Neural progenitor cell (in vitro differentiated cells): ENCODE measurements at regions not wholly inside any gene's neighbourhood (a gene's known extent, or its start where the extent isn't known, plus 50 kb on each side); places are given as distances from the start of the nearest gene placed in this dataset.

Experiments
- DNase-seq: peaks from one replicate; pipeline ENCODE4 v3.0.0-alpha.2; 2016; ENCODE audit warnings: low spot score
- H2AFZ ChIP-seq: fragments of 200-600 bp; sonication (generic); replicated peaks from 2 replicates; pipeline ENCODE4 v1.6.1; 2016; ENCODE audit warnings: antibody characterized with exemption
- H3F3A ChIP-seq: fragments of 200-600 bp; sonication (generic); 2 replicates; pipeline ENCODE4 v1.6.1; 2016; ENCODE audit warnings: antibody characterized with exemption, low read depth
- H3K27ac ChIP-seq: fragments of 200-600 bp; sonication (generic); 2 replicates; pipeline ENCODE4 v1.5.1; 2016; ENCODE audit warnings: mild to moderate bottlenecking
- H3K27me3 ChIP-seq: fragments of 200-600 bp; sonication (generic); 2 replicates; pipeline ENCODE4 v1.6.1; 2016; ENCODE audit warnings: mild to moderate bottlenecking, moderate library complexity
- H3K36me3 ChIP-seq: fragments of 200-600 bp; sonication (generic); 2 replicates; pipeline ENCODE4 v1.5.1; 2016
- H3K4me1 ChIP-seq: fragments of 200-600 bp; sonication (generic); 2 replicates; pipeline ENCODE4 v1.6.1; 2016; ENCODE audit warnings: mixed run types
- H3K4me2 ChIP-seq: fragments of 200-600 bp; sonication (generic); 2 replicates; pipeline ENCODE4 v1.6.1; 2016
- H3K4me3 ChIP-seq: fragments of 200-600 bp; sonication (generic); 2 replicates; pipeline ENCODE4 v1.5.1; 2016
- H3K79me2 ChIP-seq: fragments of 200-600 bp; sonication (generic); 2 replicates; pipeline ENCODE4 v1.6.1; 2016; ENCODE audit warnings: low read depth
- H3K9ac ChIP-seq: fragments of 200-600 bp; sonication (generic); 2 replicates; pipeline ENCODE4 v1.6.1; 2016
- H3K9me3 ChIP-seq: fragments of 200-600 bp; sonication (generic); 2 replicates; pipeline ENCODE4 v1.5.1; 2016; ENCODE audit warnings: low read depth
- H4K20me1 ChIP-seq: fragments of 200-600 bp; sonication (generic); 2 replicates; pipeline ENCODE4 v1.6.1; 2016; ENCODE audit warnings: low read depth
- H3K27ac Mint-ChIP-seq: 3 replicates; pipeline ENCODE4 v1.8.0; 2021; ENCODE audit warnings: mixed read lengths
- H3K27me3 Mint-ChIP-seq: 2 replicates; pipeline ENCODE4 v1.8.0; 2022; ENCODE audit warnings: low read depth, mild to moderate bottlenecking, inconsistent platforms, moderate library complexity, mixed read lengths; ENCODE audit not compliant: insufficient read depth
- H3K36me3 Mint-ChIP-seq: 3 replicates; pipeline ENCODE4 v1.8.0; 2021; ENCODE audit warnings: mixed read lengths
- H3K4me1 Mint-ChIP-seq: 3 replicates; pipeline ENCODE4 v1.8.0; 2021; ENCODE audit warnings: mixed read lengths
- H3K4me3 Mint-ChIP-seq: 3 replicates; pipeline ENCODE4 v1.8.0; 2021; ENCODE audit warnings: mild to moderate bottlenecking, moderate library complexity, mixed read lengths
- H3K9me3 Mint-ChIP-seq: 3 replicates; pipeline ENCODE4 v1.8.0; 2020; ENCODE audit warnings: mixed read lengths
- CTCF ChIP-seq: fragments of 200-600 bp; sonication (generic); IDR thresholded peaks from 2 replicates; pipeline ENCODE4 v1.5.1; 2017; ENCODE audit warnings: antibody characterized with exemption, mild to moderate bottlenecking
- EZH2 ChIP-seq: fragments of 200-600 bp; sonication (generic); IDR thresholded peaks from 2 replicates; pipeline ENCODE4 v1.6.1; 2017; ENCODE audit warnings: antibody characterized with exemption, mild to moderate bottlenecking, moderate library complexity
- EZH2phosphoT487 ChIP-seq: fragments of 200-600 bp; sonication (generic); IDR thresholded peaks from 2 replicates; pipeline ENCODE4 v1.6.1; 2017; ENCODE audit warnings: antibody characterized with exemption

GRCh38 chr2:147135376-147135775, 709.5 kb upstream of the ACVR2A start:
- Histone ChIP-seq H2AFZ (no peak overlapping the region), H3K9ac (no peak overlapping the region), H3K27ac (no peak overlapping the region), H3K4me3 (no peak overlapping the region), H4K20me1 (no peaks in the 10 kb centered on the region), H3F3A (no peaks in the 10 kb centered on the region), H3K4me1 (peaks cover 20% of the 10 kb centered on the region), H3K4me2 (no peak overlapping the region), H3K9me3 (no peaks in the 10 kb centered on the region), H3K27me3 (no peaks in the 10 kb centered on the region), H3K36me3 (no peaks in the 10 kb centered on the region), H3K79me2 (no peaks in the 10 kb centered on the region)
- H3K4me1 Mint-ChIP-seq: peaks cover 4% of the 10 kb centered on the region
- H3K27ac Mint-ChIP-seq: no peak overlapping the region
- H3K9me3 Mint-ChIP-seq: no peaks in the 10 kb centered on the region
- H3K36me3 Mint-ChIP-seq: no peaks in the 10 kb centered on the region
- no peak for DNase-seq
- H3K4me3 Mint-ChIP-seq: no peak overlapping the region
- TF ChIP-seq CTCF: no peak
- TF ChIP-seq EZH2: no peak
- no peak for TF ChIP-seq EZH2phosphoT487
- H3K27me3 Mint-ChIP-seq: no peaks in the 10 kb centered on the region

GRCh38 chr2:147133286-147133908, 711.4 kb upstream of the ACVR2A start:
- H3K27ac ChIP-seq: no peak overlapping the region
- no peaks in the 10 kb centered on the region for H3K9me3 ChIP-seq
- H3K36me3 Mint-ChIP-seq: no peaks in the 10 kb centered on the region
- H3K36me3 ChIP-seq: no peaks in the 10 kb centered on the region
- no peaks in the 10 kb centered on the region for H3K9me3 Mint-ChIP-seq
- H3K27me3 ChIP-seq: no peaks in the 10 kb centered on the region
- H3K4me1 Mint-ChIP-seq: peaks cover 4% of the 10 kb centered on the region
- no peak for DNase-seq
- H3K4me2 ChIP-seq: no peak overlapping the region
- H3F3A ChIP-seq: no peaks in the 10 kb centered on the region
- H3K9ac ChIP-seq: no peak overlapping the region
- no peak overlapping the region for H2AFZ ChIP-seq
- TF ChIP-seq EZH2 (no peak), EZH2phosphoT487 (no peak), CTCF (no peak)
- H4K20me1 ChIP-seq: no peaks in the 10 kb centered on the region
- H3K27me3 Mint-ChIP-seq: no peaks in the 10 kb centered on the region
- H3K4me3 Mint-ChIP-seq: no peak overlapping the region
- peaks cover 20% of the 10 kb centered on the region for H3K4me1 ChIP-seq
- H3K4me3 ChIP-seq: no peak overlapping the region
- no peak overlapping the region for H3K27ac Mint-ChIP-seq
- no peaks in the 10 kb centered on the region for H3K79me2 ChIP-seq

GRCh38 chr2:147125145-147125544, 719.7 kb upstream of the ACVR2A start:
- H3K4me1 ChIP-seq: no peaks in the 10 kb centered on the region
- H3K27ac ChIP-seq: no peak overlapping the region
- no peak overlapping the region for H3K4me2 ChIP-seq
- H3K79me2 ChIP-seq: no peaks in the 10 kb centered on the region
- H3K27me3 Mint-ChIP-seq: peaks cover 3% of the 10 kb centered on the region
- no peaks in the 10 kb centered on the region for H3F3A ChIP-seq
- no peak overlapping the region for H3K4me3 Mint-ChIP-seq
- no peak overlapping the region for H3K9ac ChIP-seq
- no peak overlapping the region for H3K27ac Mint-ChIP-seq
- no peak for TF ChIP-seq CTCF
- no peak for TF ChIP-seq EZH2
- TF ChIP-seq EZH2phosphoT487: no peak
- no peak overlapping the region for H2AFZ ChIP-seq
- no peaks in the 10 kb centered on the region for H3K36me3 Mint-ChIP-seq
- no peak for DNase-seq
- no peak overlapping the region for H3K4me3 ChIP-seq
- peaks cover 6% of the 10 kb centered on the region for H3K9me3 Mint-ChIP-seq
- H4K20me1 ChIP-seq: no peaks in the 10 kb centered on the region
- no peaks in the 10 kb centered on the region for H3K9me3 ChIP-seq
- H3K4me1 Mint-ChIP-seq: no peaks in the 10 kb centered on the region
- no peaks in the 10 kb centered on the region for H3K36me3 ChIP-seq
- H3K27me3 ChIP-seq: no peaks in the 10 kb centered on the region
